Thyroid gland (tissue), 4 donors: ENCODE measurements at regions not wholly inside any gene's neighbourhood (a gene's known extent, or its start where the extent isn't known, plus 50 kb on each side); places are given as distances from the start of the nearest gene placed in this dataset.

Source experiments
- CTCF ChIP-seq, 6 experiments: fragments of 200-600 bp in 3 of 6; fragments of 450-650 bp in 3 of 6; sonication (generic) in 3 of 6; IDR thresholded peaks; one replicate each; pipeline ENCODE4 v1.5.1; 2016 to 2019; ENCODE audit warnings: antibody characterized with exemption in 6 of 6, mild to moderate bottlenecking in 2 of 6, inconsistent platforms in 1 of 6, moderate library complexity in 1 of 6
- POLR2A ChIP-seq, 2 donors: fragments of 450-650 bp; IDR thresholded peaks; one replicate each; pipeline ENCODE4 v1.6.1; 2017; ENCODE audit warnings: antibody characterized with exemption in 2 of 2, mild to moderate bottlenecking in 2 of 2, moderate library complexity in 1 of 2

DNA sequence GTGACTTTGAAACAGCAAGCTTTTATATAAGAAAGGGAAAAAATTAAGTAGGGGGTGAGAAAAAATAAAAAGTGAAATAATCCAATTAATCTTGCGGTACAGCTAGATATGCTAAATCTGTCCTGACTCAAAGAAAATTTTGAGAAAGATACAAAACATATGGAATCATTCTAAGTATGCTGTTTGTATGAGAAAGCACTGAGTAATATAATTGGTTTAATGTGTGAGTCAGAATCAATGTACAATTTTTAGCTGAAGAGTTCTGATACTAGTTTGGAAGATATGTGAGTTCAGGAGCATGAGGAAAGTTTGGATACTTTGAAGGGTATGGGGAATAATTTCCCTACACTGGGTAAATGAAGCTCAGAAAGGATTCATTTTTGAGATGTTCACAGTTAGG lies 190.9 kb upstream of the RASSF8 start:
- no peak for TF ChIP-seq POLR2A (IDR thresholded peaks at IDR 0.05)
- TF ChIP-seq CTCF (IDR thresholded peaks at IDR 0.05), result no peak
